GM12878 (cell line): ENCODE measurements at regions not wholly inside any gene's neighbourhood (a gene's known extent, or its start where the extent isn't known, plus 50 kb on each side); places are given as distances from the start of the nearest gene placed in this dataset.

Experiments
- CHD1 ChIP-seq: IDR thresholded peaks from 2 replicates; pipeline ENCODE4 v1.6.1; 2012; ENCODE audit warnings: low read depth, low read length, improper control_type of control experiment
- EED ChIP-seq: sonication (generic); IDR thresholded peaks from 2 replicates; pipeline ENCODE4 v1.6.1; 2016; ENCODE audit warnings: antibody characterized with exemption, low read depth
- EP300 ChIP-seq, 2 experiments: fragments of 150-350 bp in 1 of 2; IDR thresholded peaks; 2 replicates each; pipeline ENCODE4 v1.6.1; 2011 to 2012; ENCODE audit warnings: low read depth in 2 of 2, low read length in 2 of 2, borderline replicate concordance in 1 of 2, improper control_type of control experiment in 1 of 2, inconsistent platforms in 1 of 2; ENCODE audit not compliant: control insufficient read depth in 1 of 2
- GABPA ChIP-seq: IDR thresholded peaks from 2 replicates; pipeline ENCODE4 v1.6.1; 2014; ENCODE audit warnings: antibody characterized with exemption, low read depth, mild to moderate bottlenecking, inconsistent platforms
- HDAC2 ChIP-seq: fragments of 200-600 bp; sonication (generic); IDR thresholded peaks from 2 replicates; pipeline ENCODE4 v1.6.1; 2017
- HDAC6 ChIP-seq: fragments of 200-600 bp; sonication (generic); IDR thresholded peaks from one replicate; pipeline ENCODE4 v1.8.0; 2017; ENCODE audit warnings: antibody characterized with exemption; ENCODE audit not compliant: unreplicated experiment
- MAX ChIP-seq: IDR thresholded peaks from 2 replicates; pipeline ENCODE4 v1.6.1; 2012; ENCODE audit warnings: low read depth, low read length, improper control_type of control experiment
- MYC ChIP-seq: IDR thresholded peaks from 2 replicates; pipeline ENCODE4 v1.6.1; 2011; ENCODE audit warnings: mild to moderate bottlenecking, low read length, moderate library complexity, inconsistent platforms; ENCODE audit not compliant: insufficient read depth, insufficient replicate concordance, insufficient read length, severe bottlenecking
- NBN ChIP-seq: fragments of 450-650 bp; IDR thresholded peaks from 2 replicates; pipeline ENCODE4 v1.6.1; 2016
- REST ChIP-seq: IDR thresholded peaks from 2 replicates; pipeline ENCODE4 v1.6.1; 2012; ENCODE audit warnings: mild to moderate bottlenecking, low read depth, low read length
- SMC3 ChIP-seq: IDR thresholded peaks from 2 replicates; pipeline ENCODE4 v1.6.1; 2011; ENCODE audit warnings: low read length, improper control_type of control experiment, borderline replicate concordance
- TF ChIP-seq, protein P1 (sequence below), 3 experiments: IDR thresholded peaks in 2 of 3; conservative IDR thresholded peaks in 1 of 3; 2 replicates each; pipeline ENCODE4 v1.5.1; 2011; ENCODE audit warnings: low read depth in 3 of 3, low read length in 3 of 3, mild to moderate bottlenecking in 3 of 3, control low read depth in 2 of 3, moderate library complexity in 2 of 3, inconsistent platforms in 1 of 3, mixed read lengths in 1 of 3; ENCODE audit not compliant: control insufficient read depth in 2 of 3, insufficient read depth in 1 of 3; ENCODE audit errors: extremely low read depth in 1 of 3
- TF ChIP-seq, protein P2 (sequence below): fragments of 450-650 bp; IDR thresholded peaks from 2 replicates; pipeline ENCODE4 v1.6.1; 2016; ENCODE audit warnings: mild to moderate bottlenecking, moderate library complexity, borderline replicate concordance

DNA sequence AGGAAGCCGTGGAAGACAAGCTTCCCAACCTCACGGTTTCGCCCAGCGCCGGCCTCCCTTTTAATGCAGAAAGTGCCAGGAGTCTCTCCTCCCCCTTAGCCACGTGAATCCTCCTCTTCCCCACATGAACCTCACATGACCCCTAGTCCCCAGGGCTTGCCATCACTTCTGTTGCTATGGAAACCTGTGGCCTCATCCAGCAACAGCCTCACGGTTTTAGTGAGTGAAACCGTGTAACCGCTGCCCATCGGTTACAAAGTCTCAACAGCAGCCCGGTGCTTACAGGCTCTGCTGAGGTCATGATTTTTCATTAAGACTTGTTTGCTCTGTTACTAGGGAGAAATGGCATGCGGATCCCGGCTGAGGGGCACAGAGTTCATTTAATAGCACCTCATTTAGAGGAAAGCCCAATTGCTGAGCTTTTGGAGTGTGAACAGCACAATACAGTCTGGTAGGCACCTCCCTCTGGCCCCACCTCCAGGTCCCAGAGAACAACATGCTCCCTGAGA is 143.2 kb upstream of the BACE2 start:
- TF ChIP-seq, protein P1, sequence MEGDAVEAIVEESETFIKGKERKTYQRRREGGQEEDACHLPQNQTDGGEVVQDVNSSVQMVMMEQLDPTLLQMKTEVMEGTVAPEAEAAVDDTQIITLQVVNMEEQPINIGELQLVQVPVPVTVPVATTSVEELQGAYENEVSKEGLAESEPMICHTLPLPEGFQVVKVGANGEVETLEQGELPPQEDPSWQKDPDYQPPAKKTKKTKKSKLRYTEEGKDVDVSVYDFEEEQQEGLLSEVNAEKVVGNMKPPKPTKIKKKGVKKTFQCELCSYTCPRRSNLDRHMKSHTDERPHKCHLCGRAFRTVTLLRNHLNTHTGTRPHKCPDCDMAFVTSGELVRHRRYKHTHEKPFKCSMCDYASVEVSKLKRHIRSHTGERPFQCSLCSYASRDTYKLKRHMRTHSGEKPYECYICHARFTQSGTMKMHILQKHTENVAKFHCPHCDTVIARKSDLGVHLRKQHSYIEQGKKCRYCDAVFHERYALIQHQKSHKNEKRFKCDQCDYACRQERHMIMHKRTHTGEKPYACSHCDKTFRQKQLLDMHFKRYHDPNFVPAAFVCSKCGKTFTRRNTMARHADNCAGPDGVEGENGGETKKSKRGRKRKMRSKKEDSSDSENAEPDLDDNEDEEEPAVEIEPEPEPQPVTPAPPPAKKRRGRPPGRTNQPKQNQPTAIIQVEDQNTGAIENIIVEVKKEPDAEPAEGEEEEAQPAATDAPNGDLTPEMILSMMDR (IDR thresholded peaks at IDR 0.05 in 2 of 3, conservative IDR thresholded peaks at IDR 0.05 in 1 of 3; ENCODE audit: control insufficient read depth in 2 of 3, extremely low read depth in 1 of 3, insufficient read depth in 1 of 3, low read depth in 3 of 3, low read length in 3 of 3): no peak
- TF ChIP-seq SMC3 (no peak), MYC (no peak), REST (no peak), MAX (no peak), NBN (no peak), HDAC6 (no peak), EED (no peak), HDAC2 (no peak), EP300 (IDR thresholded peaks at IDR 0.05; ENCODE audit: borderline replicate concordance in 1 of 2, control insufficient read depth in 1 of 2, low read depth in 2 of 2, low read length in 2 of 2) (no peak), CHD1 (no peak), GABPA (no peak)
- TF ChIP-seq, protein P2, sequence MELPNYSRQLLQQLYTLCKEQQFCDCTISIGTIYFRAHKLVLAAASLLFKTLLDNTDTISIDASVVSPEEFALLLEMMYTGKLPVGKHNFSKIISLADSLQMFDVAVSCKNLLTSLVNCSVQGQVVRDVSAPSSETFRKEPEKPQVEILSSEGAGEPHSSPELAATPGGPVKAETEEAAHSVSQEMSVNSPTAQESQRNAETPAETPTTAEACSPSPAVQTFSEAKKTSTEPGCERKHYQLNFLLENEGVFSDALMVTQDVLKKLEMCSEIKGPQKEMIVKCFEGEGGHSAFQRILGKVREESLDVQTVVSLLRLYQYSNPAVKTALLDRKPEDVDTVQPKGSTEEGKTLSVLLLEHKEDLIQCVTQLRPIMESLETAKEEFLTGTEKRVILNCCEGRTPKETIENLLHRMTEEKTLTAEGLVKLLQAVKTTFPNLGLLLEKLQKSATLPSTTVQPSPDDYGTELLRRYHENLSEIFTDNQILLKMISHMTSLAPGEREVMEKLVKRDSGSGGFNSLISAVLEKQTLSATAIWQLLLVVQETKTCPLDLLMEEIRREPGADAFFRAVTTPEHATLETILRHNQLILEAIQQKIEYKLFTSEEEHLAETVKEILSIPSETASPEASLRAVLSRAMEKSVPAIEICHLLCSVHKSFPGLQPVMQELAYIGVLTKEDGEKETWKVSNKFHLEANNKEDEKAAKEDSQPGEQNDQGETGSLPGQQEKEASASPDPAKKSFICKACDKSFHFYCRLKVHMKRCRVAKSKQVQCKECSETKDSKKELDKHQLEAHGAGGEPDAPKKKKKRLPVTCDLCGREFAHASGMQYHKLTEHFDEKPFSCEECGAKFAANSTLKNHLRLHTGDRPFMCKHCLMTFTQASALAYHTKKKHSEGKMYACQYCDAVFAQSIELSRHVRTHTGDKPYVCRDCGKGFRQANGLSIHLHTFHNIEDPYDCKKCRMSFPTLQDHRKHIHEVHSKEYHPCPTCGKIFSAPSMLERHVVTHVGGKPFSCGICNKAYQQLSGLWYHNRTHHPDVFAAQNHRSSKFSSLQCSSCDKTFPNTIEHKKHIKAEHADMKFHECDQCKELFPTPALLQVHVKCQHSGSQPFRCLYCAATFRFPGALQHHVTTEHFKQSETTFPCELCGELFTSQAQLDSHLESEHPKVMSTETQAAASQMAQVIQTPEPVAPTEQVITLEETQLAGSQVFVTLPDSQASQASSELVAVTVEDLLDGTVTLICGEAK: no peak
